SKM-1 (cell line): ENCODE measurements at regions not wholly inside any gene's neighbourhood (a gene's known extent, or its start where the extent isn't known, plus 50 kb on each side); places are given as distances from the start of the nearest gene placed in this dataset.

Source experiments
- DNase-seq: peaks from one replicate; lab custom pipeline; 2025; ENCODE audit not compliant: unreplicated experiment; lab: John Stamatoyannopoulos, UW

DNA sequence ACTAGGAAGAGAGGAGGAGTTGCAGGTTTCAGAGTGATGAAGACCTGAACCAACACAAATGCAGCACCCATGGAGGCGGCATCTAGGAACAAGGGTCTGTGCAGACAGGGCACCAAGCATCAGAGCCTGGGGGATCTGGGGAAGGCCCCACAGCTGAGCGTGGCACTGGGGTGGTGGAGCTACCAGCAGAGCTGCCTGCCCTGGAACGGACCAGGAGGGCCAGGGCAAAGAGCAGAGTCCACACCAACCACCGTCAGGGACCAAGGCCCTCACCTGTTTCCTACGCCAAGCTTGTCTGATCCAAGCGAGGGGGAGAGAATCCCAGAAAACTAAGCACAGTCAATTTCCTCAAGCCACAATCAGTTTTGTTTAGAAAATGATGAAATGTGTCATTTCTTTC, 79.0 kb upstream of the SYT6 start:
- no peak for DNase-seq

DNA sequence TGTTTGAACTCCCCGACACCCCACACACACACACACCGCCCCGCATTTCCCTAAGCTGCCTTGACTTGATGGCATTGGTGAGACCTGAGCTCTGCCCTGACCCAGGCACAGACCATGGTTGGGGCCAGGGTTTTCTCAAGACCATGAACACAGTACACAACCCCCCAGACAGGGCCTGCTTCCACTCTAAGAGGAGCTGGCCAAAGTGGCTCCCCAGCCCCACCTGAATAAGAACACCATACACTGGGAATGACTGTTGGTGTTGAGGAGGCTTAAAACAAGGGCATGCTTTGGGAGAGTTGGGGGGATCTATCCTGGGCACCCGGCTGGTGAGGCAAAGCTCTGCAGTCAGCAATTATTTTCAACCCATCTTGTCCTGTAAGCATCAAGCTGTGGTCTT, 77.6 kb upstream of the SYT6 start:
- no peak for DNase-seq

DNA sequence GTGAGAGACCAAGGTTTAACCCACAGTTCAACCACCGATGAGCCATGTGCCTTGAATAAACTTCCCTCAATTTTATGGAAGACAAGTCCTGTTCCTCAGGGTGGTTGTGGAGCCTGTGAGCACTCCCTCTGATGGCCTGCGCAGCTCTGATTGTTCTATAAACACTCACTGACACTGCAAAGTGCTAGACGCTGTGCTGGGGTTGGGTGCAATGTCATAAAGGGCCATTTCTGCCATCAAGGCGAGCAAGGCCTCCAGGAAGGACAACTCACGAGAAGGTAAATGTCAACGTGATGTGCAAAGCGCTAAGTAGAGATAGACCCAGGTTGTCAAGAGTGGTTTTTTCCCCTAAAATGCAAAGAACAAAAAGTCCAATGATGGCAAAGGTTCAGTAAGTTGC, 75.7 kb upstream of the SYT6 start:
- DNase-seq, result no peak

DNA sequence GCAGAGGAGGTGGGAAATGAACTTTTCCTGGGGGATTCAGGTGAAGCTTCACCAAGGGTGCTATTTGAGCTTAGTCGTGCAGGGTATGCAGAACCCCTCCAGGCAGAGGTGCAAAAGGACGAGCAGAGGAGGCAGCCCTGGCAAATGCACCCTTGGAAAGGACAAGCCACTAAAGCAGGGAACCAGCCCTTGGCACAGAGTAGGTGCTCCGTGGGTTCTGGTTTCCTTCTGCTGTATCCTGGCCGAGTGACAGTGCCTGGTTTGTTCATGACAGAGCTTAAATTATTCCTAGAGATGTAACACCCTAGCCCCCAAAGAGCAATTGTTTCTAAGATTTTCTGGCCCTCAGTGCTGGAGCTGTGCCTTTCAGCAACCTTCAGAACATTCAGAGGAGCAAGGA, 73.4 kb upstream of the SYT6 start:
- DNase-seq, result no peak

DNA sequence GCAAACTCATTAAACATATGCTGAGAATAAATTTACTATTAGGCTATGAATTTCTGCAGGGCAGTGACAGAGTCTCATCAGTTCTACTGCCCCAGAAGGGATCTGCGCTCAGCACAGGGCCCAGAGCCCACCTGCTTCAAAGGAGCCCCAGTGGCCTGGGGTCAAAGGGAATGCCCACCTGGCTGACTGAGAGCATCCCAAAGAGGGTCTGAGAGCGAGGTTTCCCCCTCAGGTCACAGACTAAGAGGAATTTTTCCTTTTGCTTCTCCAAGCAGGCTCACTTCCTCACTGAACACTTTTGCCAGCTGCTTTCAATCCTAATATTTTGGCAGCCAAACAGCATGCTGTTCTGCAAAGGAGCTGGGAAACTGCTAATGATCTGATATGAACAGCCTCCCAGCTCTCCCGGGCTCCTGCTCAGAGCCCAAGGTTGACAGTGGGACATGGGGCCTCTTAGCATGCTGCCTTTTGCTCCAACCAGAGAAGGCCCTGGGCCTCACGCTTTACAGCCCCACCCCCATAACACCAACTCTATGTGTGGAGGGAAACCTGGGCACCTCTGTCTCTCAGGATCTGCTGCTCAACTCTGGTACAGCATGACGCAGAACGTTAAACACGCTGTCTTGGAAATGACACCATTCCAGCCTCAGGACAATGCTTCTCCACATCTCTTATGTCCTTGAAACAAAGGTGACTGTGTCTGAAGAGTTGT, 70.7 kb upstream of the SYT6 start:
- no peak for DNase-seq

DNA sequence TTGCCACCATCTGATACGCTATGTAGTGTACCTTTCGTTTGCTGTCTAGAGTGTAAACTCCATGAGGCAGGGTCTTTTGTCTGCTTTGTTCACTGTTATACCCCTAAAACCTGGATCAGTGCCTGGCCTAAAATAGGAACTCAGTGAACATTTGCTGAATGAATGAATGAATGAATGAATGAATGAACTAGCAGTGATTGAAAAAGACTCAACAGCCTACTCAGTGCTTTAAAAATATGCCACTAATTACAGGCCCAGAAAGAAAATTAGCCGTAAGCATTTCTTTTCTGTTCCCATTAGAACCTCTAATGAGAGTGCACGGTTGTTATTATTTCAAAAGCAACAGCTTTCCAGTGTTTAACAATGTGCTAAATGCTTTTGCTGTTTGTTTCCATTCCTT, 69.3 kb upstream of the SYT6 start:
- DNase-seq, result no peak

DNA sequence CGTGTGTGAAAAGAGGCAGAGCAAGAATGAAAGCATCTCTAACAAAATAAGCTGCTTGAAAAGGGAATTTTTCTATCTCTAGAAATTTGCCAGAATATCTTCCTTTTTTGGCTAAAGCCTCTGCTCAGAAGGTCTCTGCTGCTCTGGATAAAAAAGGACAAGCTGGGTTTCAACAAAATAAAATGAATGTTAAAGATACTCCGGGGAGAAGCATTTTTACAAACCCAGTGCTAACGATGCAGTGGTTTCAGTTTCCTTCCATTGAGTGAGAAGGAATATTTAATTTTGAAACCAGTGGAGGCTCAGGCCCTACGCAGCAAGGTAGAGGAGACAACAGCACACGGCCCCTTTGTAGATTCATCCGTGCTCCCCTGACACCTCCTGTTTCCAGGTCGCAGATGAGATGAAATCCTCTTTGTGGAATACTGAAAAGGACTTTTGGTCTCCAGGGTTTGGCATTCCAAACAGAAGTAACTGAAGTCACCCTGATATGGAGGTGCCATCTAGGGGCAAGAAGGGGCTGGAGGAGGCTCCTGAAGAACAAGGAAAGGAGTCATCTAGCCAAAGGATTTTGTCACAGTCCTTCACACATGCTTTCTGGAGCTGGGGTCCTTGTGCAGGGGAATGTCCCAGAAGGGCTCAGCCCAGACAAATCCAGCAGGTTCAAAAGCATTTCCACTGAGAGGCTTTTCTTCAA, 65.7 kb upstream of the SYT6 start:
- no peak for DNase-seq

DNA sequence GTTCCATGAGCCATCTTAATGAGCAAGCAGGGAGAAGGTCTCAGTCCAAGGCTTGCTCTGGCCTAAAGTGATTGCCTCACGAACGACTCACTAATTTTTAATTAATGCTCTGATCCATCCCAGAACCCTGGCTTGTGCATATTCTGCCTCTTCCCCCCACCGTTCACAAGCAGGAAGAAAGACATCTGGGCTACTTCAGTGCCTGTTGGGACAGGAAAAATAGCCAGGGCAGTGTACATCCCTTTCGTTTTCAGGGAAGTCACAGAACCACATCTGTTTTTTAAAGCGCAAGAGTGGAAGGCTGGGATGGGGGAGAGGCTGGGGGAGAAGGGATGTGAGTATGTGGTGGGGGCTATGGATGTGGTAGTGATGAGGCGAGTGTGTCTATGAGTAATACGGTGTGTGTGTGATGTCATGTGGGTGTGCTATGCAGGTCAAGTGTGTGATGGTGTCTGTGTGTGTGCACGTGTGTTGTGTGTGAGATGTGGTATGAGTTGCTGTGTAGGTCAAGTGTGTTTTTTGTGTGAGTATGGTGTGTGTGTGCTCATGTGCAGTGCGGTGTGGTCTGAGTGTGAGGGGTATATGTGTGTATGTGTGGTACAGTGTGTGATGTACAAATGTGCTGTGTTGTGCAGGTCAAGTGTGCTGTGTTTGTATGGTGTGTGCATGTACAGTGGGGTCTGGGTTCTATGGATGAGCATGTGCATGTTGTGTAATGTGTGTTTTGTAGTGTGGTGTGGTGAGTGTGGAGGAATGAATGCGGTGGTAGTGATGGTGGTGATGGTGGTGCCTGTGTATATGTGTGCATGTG, 64.9 kb upstream of the SYT6 start:
- DNase-seq, result no peak

DNA sequence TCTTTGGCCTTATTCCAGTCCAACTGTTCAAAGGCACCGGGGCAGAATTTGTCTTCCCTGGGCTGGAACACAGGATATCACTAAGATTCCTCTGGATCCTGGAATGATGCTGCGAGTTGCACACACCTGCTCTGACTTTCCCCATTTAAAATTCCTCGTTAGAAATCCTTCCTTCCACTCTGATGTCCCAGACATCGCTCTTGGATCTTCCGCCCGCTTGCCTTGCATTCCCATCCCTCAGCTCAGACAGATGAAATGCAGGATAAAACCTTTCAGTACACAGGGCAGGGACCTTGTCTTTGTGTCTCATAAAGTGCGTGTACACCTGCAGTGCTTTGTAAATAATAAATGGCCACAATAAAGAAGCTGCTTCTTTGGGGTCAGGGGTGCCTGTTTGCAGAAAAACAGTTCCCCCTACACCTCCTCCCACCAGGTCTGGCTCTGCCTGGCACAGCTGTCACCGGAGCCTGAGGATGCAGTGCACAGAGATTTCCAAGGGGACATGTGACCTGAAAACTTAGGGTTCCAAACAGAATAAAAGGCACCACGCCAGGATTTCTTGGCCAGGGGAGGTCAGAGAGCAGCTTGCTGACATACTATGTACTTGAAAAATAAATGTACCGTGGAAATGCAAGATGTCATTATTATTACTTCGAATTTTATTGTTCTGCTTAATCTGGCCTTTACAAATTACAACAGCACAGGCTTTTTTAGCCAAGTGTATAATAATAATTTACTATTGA, 62.9 kb upstream of the SYT6 start:
- DNase-seq, result no peak

DNA sequence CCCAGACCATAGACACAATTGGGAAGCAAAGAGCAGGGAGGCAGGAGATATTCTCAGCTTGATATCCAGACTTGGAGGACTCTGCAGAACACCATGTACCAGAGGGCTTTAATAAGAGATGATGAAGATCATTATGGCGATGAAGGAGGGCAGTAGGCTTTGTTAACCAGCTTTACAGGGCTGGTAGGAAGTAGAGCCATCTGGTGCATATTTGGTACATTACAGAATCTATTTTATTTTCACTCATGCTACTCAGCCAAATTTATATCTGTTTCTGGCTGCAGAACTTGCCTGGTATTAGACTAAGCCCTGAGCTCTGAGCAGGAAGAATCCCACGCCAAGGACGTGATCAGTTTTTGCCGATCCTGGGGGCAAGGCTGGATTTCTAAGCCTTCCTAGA, 61.8 kb upstream of the SYT6 start:
- DNase-seq, result no peak

DNA sequence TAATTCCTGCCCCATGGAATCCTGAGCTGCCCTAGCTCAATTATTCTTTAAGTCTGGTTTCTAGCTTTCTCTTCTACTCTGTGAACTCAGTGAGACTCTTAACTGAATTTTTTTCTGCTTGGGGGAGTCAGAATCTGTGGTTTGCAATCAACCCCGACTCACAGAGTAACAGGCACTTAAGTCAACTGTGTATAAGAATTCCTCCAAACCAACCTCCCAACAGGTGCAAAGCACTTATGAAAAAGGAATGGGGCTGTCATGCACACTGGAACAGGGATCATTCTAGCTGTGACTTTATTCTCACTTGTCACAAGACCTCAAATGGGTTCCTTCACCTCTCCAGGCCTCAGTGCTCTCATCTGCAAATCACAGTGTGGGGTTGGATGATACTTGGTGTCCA, 60.3 kb upstream of the SYT6 start:
- no peak for DNase-seq

DNA sequence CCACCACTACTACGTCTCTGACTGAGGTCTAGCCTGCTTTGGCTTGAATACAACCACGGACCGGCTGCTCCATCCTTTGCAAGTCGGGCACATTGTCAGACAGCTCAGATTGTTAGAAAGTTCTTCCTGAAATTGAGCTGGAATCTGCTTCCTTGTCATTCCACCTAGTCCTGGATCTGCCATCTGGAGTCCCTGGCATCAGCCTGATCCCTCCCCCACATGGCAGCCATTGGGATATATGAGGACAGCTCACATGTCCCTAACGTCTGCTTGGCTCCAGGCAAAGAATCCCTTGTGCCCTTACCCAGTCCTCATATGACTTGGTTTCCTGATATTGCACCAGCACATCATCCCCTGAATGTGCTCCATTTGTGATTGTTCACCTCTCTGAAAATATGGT, 56.3 kb upstream of the SYT6 start:
- no peak for DNase-seq

DNA sequence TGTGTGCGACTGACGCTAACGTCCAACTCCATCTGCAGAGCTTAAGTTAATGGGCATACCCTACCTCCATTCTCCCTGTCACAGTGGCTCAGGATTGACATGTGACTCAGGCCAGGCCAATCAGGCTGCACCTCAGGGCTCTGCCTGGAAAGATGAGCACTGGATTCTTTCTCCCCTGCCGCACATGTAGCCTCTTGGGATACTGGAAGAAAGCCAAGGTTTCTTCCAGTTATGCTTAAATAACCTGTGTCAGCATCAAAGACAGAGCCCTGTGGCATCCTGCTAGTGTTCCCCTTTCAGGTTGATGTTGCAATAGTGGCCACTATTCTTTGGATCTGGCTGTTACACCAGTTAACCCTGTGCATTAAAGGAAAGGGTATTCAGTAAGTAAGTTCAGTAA, 55.0 kb upstream of the SYT6 start:
- no peak for DNase-seq

DNA sequence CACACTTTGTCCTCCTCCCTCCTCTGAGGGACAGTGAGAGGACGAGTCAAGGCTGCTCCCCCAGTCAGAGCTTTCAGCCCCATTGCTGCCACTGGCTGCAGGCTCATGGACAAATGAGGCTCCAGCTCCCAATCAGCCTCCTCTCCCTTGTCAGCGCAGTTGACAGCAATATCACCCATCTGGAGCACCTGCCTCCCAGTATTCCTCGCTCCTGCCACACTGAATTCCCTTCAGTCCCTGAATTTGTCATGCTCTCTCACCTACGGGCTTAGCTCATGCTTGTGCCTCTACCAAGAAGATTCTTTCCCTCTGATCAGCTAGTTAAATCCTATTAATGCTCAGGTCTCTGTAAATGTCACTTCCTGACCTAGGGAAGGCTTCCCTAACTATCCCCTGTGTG, 54.4 kb upstream of the SYT6 start:
- DNase-seq, result no peak

DNA sequence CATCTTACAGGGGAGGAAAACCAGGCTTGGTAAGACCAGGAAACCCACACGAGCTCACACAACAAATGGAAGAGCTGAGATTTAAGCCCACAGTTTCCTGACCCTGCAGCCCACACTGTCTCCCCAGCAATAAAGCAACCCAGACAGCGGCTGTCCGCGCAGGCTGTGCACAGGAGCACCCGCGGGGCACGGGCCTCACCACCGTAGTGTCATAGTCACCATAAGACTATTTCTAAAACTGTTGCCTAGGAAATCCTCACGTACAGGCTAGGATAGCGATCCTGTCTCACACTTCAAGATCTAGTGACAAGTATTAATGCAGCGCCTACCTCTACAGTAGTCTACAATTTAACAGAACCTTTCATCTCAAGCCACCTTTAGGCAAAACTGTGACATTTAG, 54.0 kb upstream of the SYT6 start:
- no peak for DNase-seq

DNA sequence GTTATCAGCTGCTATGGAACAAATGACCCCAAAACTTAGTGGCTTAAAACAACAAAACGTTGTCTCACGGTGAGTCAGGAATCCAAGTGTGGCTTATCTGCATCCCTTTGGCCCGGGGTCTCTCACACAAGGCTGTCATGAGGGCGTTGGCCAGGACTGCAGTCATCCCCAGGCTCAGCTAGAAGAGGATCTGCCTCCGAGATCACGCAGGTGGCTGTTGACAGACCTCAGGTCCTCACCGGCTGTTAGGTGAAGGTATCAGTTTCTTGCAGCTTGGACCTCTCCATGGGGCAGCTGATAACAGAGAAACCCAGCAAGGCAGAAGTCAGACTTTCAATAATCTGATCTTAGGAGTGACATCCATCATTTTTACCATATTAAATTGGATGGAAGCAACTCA, 52.7 kb upstream of the SYT6 start:
- no peak for DNase-seq

DNA sequence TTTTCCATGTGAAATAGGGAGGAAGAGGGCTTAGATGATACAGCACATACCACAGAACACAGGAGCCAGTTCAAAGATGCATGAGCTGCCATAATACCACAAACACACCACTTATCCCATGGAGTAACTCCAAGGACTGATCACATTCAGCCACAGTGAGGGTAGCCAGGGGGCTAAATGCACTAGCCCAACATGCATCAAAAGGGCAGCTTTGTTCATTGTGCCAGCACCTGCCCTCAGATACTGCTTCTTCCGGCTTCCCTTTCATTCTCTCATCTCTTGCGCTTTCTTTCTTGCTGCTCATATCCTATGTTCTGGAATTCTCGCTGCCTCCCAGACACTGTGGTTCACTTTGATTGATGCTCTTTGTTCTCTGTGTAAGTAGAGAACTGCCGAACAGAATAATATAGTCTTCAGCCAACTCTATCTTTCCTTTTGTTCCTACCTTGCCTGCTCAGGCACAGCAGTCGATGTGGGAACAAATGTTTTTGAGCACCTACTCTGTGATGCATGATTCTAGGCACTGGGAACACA, 50.0 kb upstream of the SYT6 start:
- DNase-seq, result no peak
